Activated naive CD8-positive, alpha-beta T cell treated with anti-CD3 and anti-CD28 coated beads, Interleukin-2, amount 10 ng/mL, durations not matched to agents 7 days and 5 days (primary cell): ENCODE measurements at regions not wholly inside any gene's neighbourhood (a gene's known extent, or its start where the extent isn't known, plus 50 kb on each side); places are given as distances from the start of the nearest gene placed in this dataset.

ENCODE experiments used
- ATAC-seq: fragments of 150-1000 bp; cut with Tn5 transposase; one replicate; pipeline ENCODE4 v1.10.0; 2021; ENCODE audit warnings: low read depth, moderate library complexity
- POLR2A ChIA-PET: fragments of 350-600 bp; sonication (Branson Sonifier 250); formaldehyde crosslinking; loops from one replicate; lab custom pipeline; 2021; ENCODE audit warnings: antibody characterized with exemption; lab: Charles Lee
- DNase-seq: peaks from one replicate; pipeline ENCODE4 v3.0.0; 2021
- H3K27ac Mint-ChIP-seq: one replicate; pipeline ENCODE4 v1.8.0; 2022; ENCODE audit warnings: mild to moderate bottlenecking, mixed read lengths
- H3K27me3 Mint-ChIP-seq: one replicate; pipeline ENCODE4 v1.8.0; 2022; ENCODE audit warnings: mild to moderate bottlenecking, moderate library complexity, mixed read lengths
- H3K36me3 Mint-ChIP-seq: one replicate; pipeline ENCODE4 v1.8.0; 2021; ENCODE audit warnings: mild to moderate bottlenecking, mixed read lengths
- H3K4me1 Mint-ChIP-seq: one replicate; pipeline ENCODE4 v1.8.0; 2021; ENCODE audit warnings: mixed read lengths
- H3K4me3 Mint-ChIP-seq: one replicate; pipeline ENCODE4 v1.8.0; 2022; ENCODE audit warnings: mild to moderate bottlenecking, moderate library complexity, mixed read lengths
- H3K9me3 Mint-ChIP-seq: one replicate; pipeline ENCODE4 v1.8.0; 2021; ENCODE audit warnings: mixed read lengths

DNA sequence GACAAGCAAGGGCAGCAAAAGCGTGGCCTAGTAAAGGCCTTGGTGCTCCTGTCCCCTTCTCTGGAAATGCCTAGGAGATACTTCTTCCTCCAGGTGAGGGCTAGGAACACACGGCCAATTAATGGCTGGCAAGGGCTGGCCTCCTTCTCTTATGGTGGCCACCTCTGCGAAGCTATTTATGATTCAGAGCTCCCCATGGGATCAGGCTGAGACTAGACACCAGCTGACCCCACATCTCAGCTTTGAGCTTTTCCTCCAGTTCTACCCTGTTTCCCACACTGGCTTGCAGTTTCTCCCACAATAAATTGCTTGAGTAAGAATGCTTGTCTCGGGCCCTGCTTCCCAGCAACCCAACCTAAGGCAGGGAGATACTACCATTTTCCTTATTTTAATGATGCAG, 53.7 kb downstream of the CAMK2N1 start:
- H3K36me3 Mint-ChIP-seq, result no peaks in the 10 kb centered on the region
- H3K27ac Mint-ChIP-seq, result no peak overlapping the region
- no peaks in the 10 kb centered on the region for H3K9me3 Mint-ChIP-seq
- no peak for DNase-seq
- peaks cover 32% of the 10 kb centered on the region for H3K27me3 Mint-ChIP-seq
- no peaks in the 10 kb centered on the region for H3K4me1 Mint-ChIP-seq
- POLR2A ChIA-PET, result no interaction called here
- H3K4me3 Mint-ChIP-seq, result no peak overlapping the region
- no peak for ATAC-seq

GRCh38 chr1:20431176-20431460, 54.9 kb downstream of the CAMK2N1 start:
- no peak for ATAC-seq

GRCh38 chr1:20430355-20431175, 55.4 kb downstream of the CAMK2N1 start:
- DNase-seq (peak; percentile 60), ATAC-seq (no peak)
- POLR2A ChIA-PET, result no interaction called here
- Mint-ChIP-seq H3K4me1 (peaks cover 5% of the 10 kb centered on the region), H3K27ac (no peak overlapping the region), H3K9me3 (peaks cover under 1% of the 10 kb centered on the region), H3K4me3 (no peak overlapping the region), H3K27me3 (peaks cover 38% of the 10 kb centered on the region), H3K36me3 (no peaks in the 10 kb centered on the region)

More at GRCh38 chr1:20431176-20431460, 54.9 kb downstream of the CAMK2N1 start:
- no peak for DNase-seq
- Mint-ChIP-seq H3K27ac (no peak overlapping the region), H3K27me3 (peaks cover 33% of the 10 kb centered on the region), H3K9me3 (no peaks in the 10 kb centered on the region), H3K36me3 (no peaks in the 10 kb centered on the region), H3K4me1 (peaks cover 5% of the 10 kb centered on the region), H3K4me3 (no peak overlapping the region)
- POLR2A ChIA-PET, result no interaction called here

GRCh38 chr1:20429296-20429695, 56.7 kb downstream of the CAMK2N1 start:
- H3K36me3 Mint-ChIP-seq, result no peaks in the 10 kb centered on the region
- POLR2A ChIA-PET, result no interaction called here

DNA sequence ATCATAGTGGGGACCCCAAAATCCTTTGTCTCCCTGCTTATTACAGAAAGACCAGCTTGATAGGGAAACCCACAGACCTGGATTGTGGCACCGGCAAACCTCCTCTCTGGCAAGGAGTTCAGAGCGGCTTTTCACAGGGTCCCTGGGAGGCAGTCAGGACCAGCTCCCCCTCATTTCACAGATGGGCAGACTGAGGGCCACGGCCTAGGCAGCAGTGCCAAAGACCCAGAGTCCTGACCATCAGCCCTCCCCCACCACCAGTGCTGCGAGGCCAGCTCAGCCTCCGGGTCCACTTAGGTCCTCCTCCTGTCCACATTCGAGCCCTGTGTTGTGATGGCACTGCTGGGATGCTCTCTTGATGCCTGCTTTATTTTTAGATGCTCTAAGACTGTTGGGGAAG, 57.2 kb downstream of the CAMK2N1 start:
- H3K36me3 Mint-ChIP-seq, result no peaks in the 10 kb centered on the region
- peaks cover 3% of the 10 kb centered on the region for H3K9me3 Mint-ChIP-seq
- no peak for ATAC-seq
- no peak overlapping the region for H3K4me3 Mint-ChIP-seq
- H3K27ac Mint-ChIP-seq, result no peak overlapping the region
- POLR2A ChIA-PET, result no interaction called here
- no peak for DNase-seq
- peaks cover 5% of the 10 kb centered on the region for H3K4me1 Mint-ChIP-seq
- peaks cover 39% of the 10 kb centered on the region for H3K27me3 Mint-ChIP-seq

More at GRCh38 chr1:20429296-20429695, 56.7 kb downstream of the CAMK2N1 start:
- Mint-ChIP-seq H3K9me3 (peaks cover 3% of the 10 kb centered on the region), H3K4me1 (peaks cover 5% of the 10 kb centered on the region), H3K4me3 (no peak overlapping the region), H3K27me3 (peaks cover 39% of the 10 kb centered on the region), H3K27ac (no peak overlapping the region)
- no peak for ATAC-seq
- DNase-seq, result no peak

- POLR2A ChIA-PET, result no interaction called here
- ATAC-seq, result no peak
- no peak overlapping the region for H3K27ac Mint-ChIP-seq
- no peak for DNase-seq
- H3K36me3 Mint-ChIP-seq, result peaks cover 3% of the 10 kb centered on the region
- no peak overlapping the region for H3K4me3 Mint-ChIP-seq
- H3K4me1 Mint-ChIP-seq, result peaks cover 5% of the 10 kb centered on the region
- peaks cover 15% of the 10 kb centered on the region for H3K9me3 Mint-ChIP-seq
- H3K27me3 Mint-ChIP-seq, result peaks cover 40% of the 10 kb centered on the region
Measured at GRCh38 chr1:20426923-20427322, 59.1 kb downstream of the CAMK2N1 start.

DNA sequence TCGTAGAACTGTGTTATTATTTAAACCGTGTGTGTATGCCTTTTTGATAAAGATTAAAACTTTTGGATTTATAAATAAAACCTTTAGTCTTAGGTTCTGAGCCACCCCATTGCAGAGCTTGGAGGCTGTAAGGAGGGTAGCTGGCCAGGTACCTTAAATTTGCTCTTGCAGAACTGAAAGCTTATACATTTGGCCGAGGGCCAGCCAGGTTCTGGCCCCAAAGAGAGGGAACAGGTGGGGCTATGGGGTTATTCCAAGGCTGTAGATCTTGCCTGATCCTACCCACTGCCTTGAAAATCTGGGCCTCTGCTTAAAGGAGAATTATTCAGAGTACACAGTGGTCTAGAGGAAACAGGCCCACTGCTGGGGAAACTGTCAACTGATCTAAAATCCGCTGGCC, 59.6 kb downstream of the CAMK2N1 start:
- POLR2A ChIA-PET, result no interaction called here
- ATAC-seq, result no peak

GRCh38 chr1:20425622-20426021, 60.4 kb downstream of the CAMK2N1 start:
- H3K4me3 Mint-ChIP-seq, result no peak overlapping the region
- H3K4me1 Mint-ChIP-seq, result peaks cover 5% of the 10 kb centered on the region
- H3K9me3 Mint-ChIP-seq, result peaks cover 16% of the 10 kb centered on the region
- no peak overlapping the region for H3K27ac Mint-ChIP-seq
- no peak for ATAC-seq
- DNase-seq, result no peak
- peaks cover 3% of the 10 kb centered on the region for H3K36me3 Mint-ChIP-seq
- POLR2A ChIA-PET, result no interaction called here
- peaks cover 39% of the 10 kb centered on the region for H3K27me3 Mint-ChIP-seq

More for the DNA sequence above, 59.6 kb downstream of the CAMK2N1 start:
- Mint-ChIP-seq H3K27ac (no peak overlapping the region), H3K36me3 (peaks cover 3% of the 10 kb centered on the region), H3K9me3 (peaks cover 16% of the 10 kb centered on the region), H3K4me3 (no peak overlapping the region), H3K27me3 (peaks cover 40% of the 10 kb centered on the region), H3K4me1 (peaks cover 5% of the 10 kb centered on the region)
- DNase-seq, result no peak

- DNase-seq (no peak), ATAC-seq (no peak)
- POLR2A ChIA-PET, result no interaction called here
- Mint-ChIP-seq H3K27me3 (peaks cover 36% of the 10 kb centered on the region), H3K4me1 (peaks cover 5% of the 10 kb centered on the region), H3K27ac (no peak overlapping the region), H3K4me3 (no peak overlapping the region), H3K9me3 (peaks cover 16% of the 10 kb centered on the region), H3K36me3 (peaks cover 3% of the 10 kb centered on the region)
Measured at GRCh38 chr1:20423169-20423795, 62.7 kb downstream of the CAMK2N1 start.

DNA sequence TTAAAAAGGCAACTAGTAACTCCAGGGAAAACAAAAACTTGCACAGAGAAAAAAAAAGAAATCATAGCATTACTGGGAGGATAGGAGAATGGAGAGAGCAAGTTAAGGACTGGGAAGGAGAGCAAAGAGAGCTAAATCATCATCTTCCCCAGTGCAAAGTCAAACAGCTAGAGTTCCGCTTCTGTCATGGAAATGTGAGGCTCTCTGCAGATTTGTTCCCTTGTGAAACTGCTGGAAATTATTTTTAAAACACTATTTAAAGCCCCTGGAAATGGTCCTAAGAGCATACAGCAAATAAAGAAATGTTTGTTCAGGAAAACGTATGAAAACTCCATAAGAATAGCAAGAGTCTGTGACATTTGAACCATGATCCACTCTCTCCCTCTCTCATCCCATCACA, 64.6 kb downstream of the CAMK2N1 start:
- Mint-ChIP-seq H3K27ac (no peak overlapping the region), H3K9me3 (peaks cover 16% of the 10 kb centered on the region), H3K4me1 (no peaks in the 10 kb centered on the region), H3K4me3 (no peak overlapping the region), H3K27me3 (peaks cover 34% of the 10 kb centered on the region), H3K36me3 (peaks cover 3% of the 10 kb centered on the region)
- POLR2A ChIA-PET, result no interaction called here
- ATAC-seq (no peak), DNase-seq (no peak)

GRCh38 chr1:20417581-20417980, 68.4 kb downstream of the CAMK2N1 start:
- peaks cover 3% of the 10 kb centered on the region for H3K4me1 Mint-ChIP-seq
- peaks cover 17% of the 10 kb centered on the region for H3K27me3 Mint-ChIP-seq
- no peak overlapping the region for H3K4me3 Mint-ChIP-seq
- ATAC-seq (no peak), DNase-seq (no peak)
- no peaks in the 10 kb centered on the region for H3K36me3 Mint-ChIP-seq
- no peak overlapping the region for H3K27ac Mint-ChIP-seq
- peaks cover 5% of the 10 kb centered on the region for H3K9me3 Mint-ChIP-seq
- POLR2A ChIA-PET, result no interaction called here

DNA sequence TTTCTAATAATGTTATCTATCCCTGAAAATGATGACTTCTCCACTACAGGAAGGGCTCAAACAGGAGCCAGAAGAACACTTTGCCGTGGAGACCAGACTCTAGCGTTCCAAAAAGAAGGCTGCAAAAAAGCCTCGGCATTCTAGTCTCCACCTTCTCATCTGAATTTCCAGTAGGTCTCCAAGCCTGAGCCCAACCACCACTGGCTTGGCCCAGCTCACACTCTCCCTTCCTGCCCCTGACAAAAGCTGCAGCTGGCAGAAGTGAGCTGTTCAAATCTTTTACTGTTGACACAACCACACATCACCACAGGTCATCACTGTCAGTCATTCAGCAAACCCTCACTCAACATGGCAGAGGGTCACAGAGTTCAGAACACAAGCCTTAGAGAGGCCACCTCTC, 69.3 kb downstream of the CAMK2N1 start:
- H3K4me3 Mint-ChIP-seq, result no peak overlapping the region
- no peaks in the 10 kb centered on the region for H3K36me3 Mint-ChIP-seq
- DNase-seq (no peak), ATAC-seq (no peak)
- POLR2A ChIA-PET, result no interaction called here
- H3K4me1 Mint-ChIP-seq, result peaks cover 3% of the 10 kb centered on the region
- no peaks in the 10 kb centered on the region for H3K9me3 Mint-ChIP-seq
- H3K27me3 Mint-ChIP-seq, result peaks cover 15% of the 10 kb centered on the region
- H3K27ac Mint-ChIP-seq, result no peak overlapping the region

- peaks cover 5% of the 10 kb centered on the region for H3K27me3 Mint-ChIP-seq
- H3K9me3 Mint-ChIP-seq, result no peaks in the 10 kb centered on the region
- POLR2A ChIA-PET, result no interaction called here
- no peak overlapping the region for H3K4me3 Mint-ChIP-seq
- H3K4me1 Mint-ChIP-seq, result peaks cover 3% of the 10 kb centered on the region
- ATAC-seq (no peak), DNase-seq (no peak)
- no peak overlapping the region for H3K27ac Mint-ChIP-seq
- H3K36me3 Mint-ChIP-seq, result no peaks in the 10 kb centered on the region
Measured at GRCh38 chr1:20413776-20414140, 72.3 kb downstream of the CAMK2N1 start.

DNA sequence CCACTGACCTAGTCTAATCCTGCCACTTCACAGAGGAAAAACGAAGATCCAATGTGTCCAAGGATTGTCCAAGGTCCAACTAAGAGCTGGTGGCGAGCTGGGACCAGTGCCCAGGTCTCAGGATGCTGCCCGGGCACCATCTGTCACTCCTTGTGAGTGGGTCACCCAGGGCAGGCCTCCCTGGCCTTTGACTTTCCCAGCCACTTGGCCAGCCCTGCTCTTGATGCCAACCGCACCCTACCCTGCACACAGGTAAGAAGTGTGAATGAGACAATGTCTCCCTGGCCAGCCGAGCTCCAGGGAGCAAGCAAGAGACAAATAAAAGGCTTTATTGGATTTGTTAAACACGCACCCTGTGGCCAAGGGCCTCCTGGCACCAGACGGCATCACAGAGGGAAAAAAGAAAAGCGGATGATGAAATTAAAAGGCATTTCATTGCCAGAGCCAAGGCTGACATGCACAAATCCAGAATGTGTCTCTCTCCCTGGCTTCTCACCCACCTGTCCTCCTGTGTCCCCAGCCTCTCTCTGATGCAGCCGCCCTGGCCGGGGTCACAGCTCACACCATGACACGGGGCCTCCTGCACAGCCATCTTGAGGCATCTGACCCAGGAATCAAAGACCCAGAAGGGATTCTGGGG, 72.8 kb downstream of the CAMK2N1 start:
- Mint-ChIP-seq H3K4me3 (no peak overlapping the region), H3K4me1 (peaks cover 3% of the 10 kb centered on the region), H3K27me3 (peaks cover 7% of the 10 kb centered on the region), H3K9me3 (no peaks in the 10 kb centered on the region), H3K36me3 (no peaks in the 10 kb centered on the region), H3K27ac (no peak overlapping the region)
- POLR2A ChIA-PET, result no interaction called here
- ATAC-seq (no peak), DNase-seq (no peak)
